Neural cell (in vitro differentiated cells): ENCODE measurements at regions not wholly inside any gene's neighbourhood (a gene's known extent, or its start where the extent isn't known, plus 50 kb on each side); places are given as distances from the start of the nearest gene placed in this dataset.
"Not testable (repeated sequence)": the region's sequence is repeated elsewhere in the genome, so short reads cannot be mapped to it uniquely, and the experiment has no call there.

Experiments
- H2AFZ ChIP-seq: fragments of 200-600, 300-800 bp; sonication (generic), shearing (Covaris generic); 2 replicates; pipeline ENCODE4 v1.6.0; 2014; ENCODE audit warnings: low read depth, mild to moderate bottlenecking, antibody characterized with exemption, low read length, moderate library complexity
- H3F3A ChIP-seq: fragments of 200-600 bp; shearing (Covaris generic); 2 replicates; pipeline ENCODE4 v1.6.1; 2016; ENCODE audit warnings: mild to moderate bottlenecking, moderate library complexity, mixed read lengths, antibody characterized with exemption, low read length; ENCODE audit not compliant: insufficient read depth, poor library complexity, severe bottlenecking
- H3K27ac ChIP-seq: fragments of 200-600, 300-800 bp; sonication (generic), shearing (Covaris generic); 2 replicates; pipeline ENCODE4 v1.5.1; 2014; ENCODE audit warnings: mild to moderate bottlenecking, low read length, moderate library complexity
- H3K27me3 ChIP-seq: fragments of 300-800, 200-600 bp; sonication (generic), shearing (Covaris generic); 2 replicates; pipeline ENCODE4 v1.6.0; 2014; ENCODE audit warnings: mild to moderate bottlenecking, low read depth, low read length, moderate library complexity; ENCODE audit not compliant: insufficient read depth
- H3K36me3 ChIP-seq: fragments of 300-800, 200-600 bp; sonication (generic), shearing (Covaris generic); 2 replicates; pipeline ENCODE4 v1.5.1; 2014; ENCODE audit warnings: mild to moderate bottlenecking, antibody characterized with exemption, low read length, moderate library complexity; ENCODE audit not compliant: insufficient read depth
- H3K4me2 ChIP-seq: fragments of 300-800, 200-600 bp; sonication (generic), shearing (Covaris generic); 2 replicates; pipeline ENCODE4 v1.6.0; 2014; ENCODE audit warnings: mild to moderate bottlenecking, low read length
- H3K4me3 ChIP-seq: fragments of 300-800, 200-600 bp; sonication (generic), shearing (Covaris generic); 2 replicates; pipeline ENCODE4 v1.5.1; 2014; ENCODE audit warnings: mild to moderate bottlenecking, low read length, moderate library complexity
- H3K79me2 ChIP-seq: fragments of 200-600 bp; shearing (Covaris generic); replicated peaks from 2 replicates; pipeline ENCODE4 v1.6.0; 2014; ENCODE audit warnings: mild to moderate bottlenecking, low read length, moderate library complexity; ENCODE audit not compliant: insufficient read depth
- H3K9ac ChIP-seq: fragments of 300-800, 200-600 bp; sonication (generic), shearing (Covaris generic); 2 replicates; pipeline ENCODE4 v1.6.1; 2016; ENCODE audit warnings: mild to moderate bottlenecking, low read length, mixed read lengths
- H3K9me2 ChIP-seq: fragments of 200-600 bp; shearing (Covaris generic); 2 replicates; pipeline ENCODE4 v1.6.1; 2016; ENCODE audit warnings: mild to moderate bottlenecking, low read length, mixed read lengths; ENCODE audit not compliant: insufficient read depth
- H3K9me3 ChIP-seq: fragments of 200-600, 300-800 bp; sonication (generic), shearing (Covaris generic); 2 replicates; pipeline ENCODE4 v1.6.1; 2016; ENCODE audit warnings: mild to moderate bottlenecking, mixed run types, low read length, moderate library complexity, mixed read lengths
- H4K20me1 ChIP-seq: fragments of 200-600 bp; shearing (Covaris generic); 2 replicates; pipeline ENCODE4 v1.6.1; 2016; ENCODE audit warnings: mild to moderate bottlenecking, mixed run types; ENCODE audit not compliant: insufficient read depth
- EP300 ChIP-seq: fragments of 450-650 bp; conservative IDR thresholded peaks from 2 replicates; pipeline ENCODE4 v1.6.1; 2014; ENCODE audit warnings: antibody characterized with exemption, mild to moderate bottlenecking, moderate library complexity; ENCODE audit not compliant: poor library complexity, severe bottlenecking
- EZH2 ChIP-seq: fragments of 200-600, 300-800 bp; shearing (Covaris generic), sonication (generic); IDR thresholded peaks from 2 replicates; pipeline ENCODE4 v1.6.1; 2014; ENCODE audit warnings: antibody characterized with exemption, low read length, borderline replicate concordance, mild to moderate bottlenecking; ENCODE audit not compliant: insufficient read depth, poor library complexity, severe bottlenecking
- MXI1 ChIP-seq: fragments of 450-650 bp; conservative IDR thresholded peaks from 2 replicates; pipeline ENCODE4 v1.6.1; 2014; ENCODE audit warnings: antibody characterized with exemption, mild to moderate bottlenecking; ENCODE audit not compliant: poor library complexity, severe bottlenecking
- POLR2AphosphoS5 ChIP-seq: IDR thresholded peaks from 2 replicates; pipeline ENCODE4 v1.6.1; 2012
- RAD21 ChIP-seq: fragments of 450-650 bp; conservative IDR thresholded peaks from 2 replicates; pipeline ENCODE4 v1.6.1; 2014; ENCODE audit warnings: antibody characterized with exemption, mild to moderate bottlenecking, moderate library complexity
- REST ChIP-seq: IDR thresholded peaks from 2 replicates; pipeline ENCODE4 v1.6.1; 2012; ENCODE audit warnings: borderline replicate concordance
- SMC3 ChIP-seq: fragments of 450-650 bp; conservative IDR thresholded peaks from 2 replicates; pipeline ENCODE4 v1.6.1; 2014; ENCODE audit warnings: antibody characterized with exemption, mild to moderate bottlenecking, moderate library complexity; ENCODE audit not compliant: poor library complexity
- TAF1 ChIP-seq: IDR thresholded peaks from 2 replicates; pipeline ENCODE4 v1.6.1; 2012; ENCODE audit warnings: low read depth
- TF ChIP-seq, protein P1 (sequence below): fragments of 450-650 bp; IDR thresholded peaks from 2 replicates; pipeline ENCODE4 v1.5.1; 2014; ENCODE audit warnings: antibody characterized with exemption, mild to moderate bottlenecking, moderate library complexity; ENCODE audit not compliant: poor library complexity, severe bottlenecking

DNA sequence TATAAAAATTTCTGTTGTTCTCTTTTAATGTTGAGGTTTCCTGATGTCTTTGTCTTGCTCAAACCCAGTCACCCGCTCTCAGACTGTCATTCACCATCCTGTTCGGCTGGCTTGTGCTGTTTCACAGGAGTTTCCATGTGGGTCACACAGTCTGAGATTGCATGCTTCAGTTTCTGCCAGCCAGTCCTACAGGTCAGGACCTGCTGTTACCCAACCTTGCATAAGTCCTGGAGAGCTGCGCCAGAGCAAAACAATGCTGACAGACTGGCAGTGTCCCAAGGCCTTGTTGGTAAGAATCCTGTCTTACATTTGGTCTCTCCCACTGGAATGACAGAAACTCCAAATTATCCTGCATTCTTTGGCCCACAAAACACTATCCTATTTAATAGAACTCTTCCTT lies 340.0 kb upstream of the SLITRK5 start:
- H3K36me3 ChIP-seq: no peaks in the 10 kb centered on the region
- no peak overlapping the region for H3K9ac ChIP-seq
- no peaks in the 10 kb centered on the region for H3K9me3 ChIP-seq
- H3K27me3 ChIP-seq: no peaks in the 10 kb centered on the region
- no peaks in the 10 kb centered on the region for H4K20me1 ChIP-seq
- no peak overlapping the region for H3K4me2 ChIP-seq
- H3K79me2 ChIP-seq: no peaks in the 10 kb centered on the region
- no peak overlapping the region for H3K4me3 ChIP-seq
- H3K27ac ChIP-seq: no peak overlapping the region
- no peak overlapping the region for H2AFZ ChIP-seq
- TF ChIP-seq SMC3 (no peak), MXI1 (no peak), TAF1 (no peak)
- H3F3A ChIP-seq: no peaks in the 10 kb centered on the region
- no peaks in the 10 kb centered on the region for H3K9me2 ChIP-seq

DNA sequence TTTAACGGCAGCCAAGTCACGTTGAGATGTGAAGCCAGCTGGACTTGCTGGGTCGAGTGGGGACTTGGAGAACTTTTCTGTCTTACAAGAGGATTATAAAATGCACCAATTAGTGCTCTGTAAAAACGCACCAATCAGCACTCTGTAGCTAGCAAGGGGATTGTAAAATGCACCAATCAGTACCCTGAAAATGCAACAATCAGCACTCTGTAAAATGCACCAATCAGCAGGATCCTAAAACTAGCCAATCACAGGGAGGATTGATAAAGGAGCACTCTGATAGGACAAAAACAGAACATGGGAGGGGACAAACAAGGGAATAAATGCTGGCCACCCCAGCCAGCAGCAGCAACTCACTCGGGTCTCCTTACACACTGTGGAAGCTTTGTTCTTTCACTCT lies 337.6 kb upstream of the SLITRK5 start:
- Histone ChIP-seq H3F3A (no peaks in the 10 kb centered on the region), H3K4me2 (no peak overlapping the region), H3K9me3 (no peaks in the 10 kb centered on the region), H3K79me2 (no peaks in the 10 kb centered on the region), H3K4me3 (no peak overlapping the region), H2AFZ (no peak overlapping the region), H3K9me2 (no peaks in the 10 kb centered on the region), H3K27ac (no peak overlapping the region), H3K36me3 (no peaks in the 10 kb centered on the region), H3K27me3 (no peaks in the 10 kb centered on the region), H4K20me1 (no peaks in the 10 kb centered on the region), H3K9ac (no peak overlapping the region)
- TF ChIP-seq SMC3: no peak
- no peak for TF ChIP-seq EZH2
- no peak for TF ChIP-seq REST

- no peak overlapping the region for H3K9ac ChIP-seq
- H3K4me2 ChIP-seq: no peak overlapping the region
- no peaks in the 10 kb centered on the region for H3K9me3 ChIP-seq
- no peak overlapping the region for H2AFZ ChIP-seq
- no peaks in the 10 kb centered on the region for H3K36me3 ChIP-seq
- no peaks in the 10 kb centered on the region for H3K27me3 ChIP-seq
- H3K27ac ChIP-seq: no peak overlapping the region
- no peak overlapping the region for H3K4me3 ChIP-seq
- TF ChIP-seq SMC3: no peak
- TF ChIP-seq EZH2: no peak
- TF ChIP-seq TAF1: no peak
- no peak for TF ChIP-seq POLR2AphosphoS5
- TF ChIP-seq RAD21: no peak
- TF ChIP-seq REST: no peak
- TF ChIP-seq, protein P1, sequence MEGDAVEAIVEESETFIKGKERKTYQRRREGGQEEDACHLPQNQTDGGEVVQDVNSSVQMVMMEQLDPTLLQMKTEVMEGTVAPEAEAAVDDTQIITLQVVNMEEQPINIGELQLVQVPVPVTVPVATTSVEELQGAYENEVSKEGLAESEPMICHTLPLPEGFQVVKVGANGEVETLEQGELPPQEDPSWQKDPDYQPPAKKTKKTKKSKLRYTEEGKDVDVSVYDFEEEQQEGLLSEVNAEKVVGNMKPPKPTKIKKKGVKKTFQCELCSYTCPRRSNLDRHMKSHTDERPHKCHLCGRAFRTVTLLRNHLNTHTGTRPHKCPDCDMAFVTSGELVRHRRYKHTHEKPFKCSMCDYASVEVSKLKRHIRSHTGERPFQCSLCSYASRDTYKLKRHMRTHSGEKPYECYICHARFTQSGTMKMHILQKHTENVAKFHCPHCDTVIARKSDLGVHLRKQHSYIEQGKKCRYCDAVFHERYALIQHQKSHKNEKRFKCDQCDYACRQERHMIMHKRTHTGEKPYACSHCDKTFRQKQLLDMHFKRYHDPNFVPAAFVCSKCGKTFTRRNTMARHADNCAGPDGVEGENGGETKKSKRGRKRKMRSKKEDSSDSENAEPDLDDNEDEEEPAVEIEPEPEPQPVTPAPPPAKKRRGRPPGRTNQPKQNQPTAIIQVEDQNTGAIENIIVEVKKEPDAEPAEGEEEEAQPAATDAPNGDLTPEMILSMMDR: no peak
- no peak for TF ChIP-seq MXI1
- no peak for TF ChIP-seq EP300
- H3K79me2 ChIP-seq: no peaks in the 10 kb centered on the region
- no peaks in the 10 kb centered on the region for H3F3A ChIP-seq
- no peaks in the 10 kb centered on the region for H3K9me2 ChIP-seq
- no peaks in the 10 kb centered on the region for H4K20me1 ChIP-seq
Observed at GRCh38 chr13:87334176-87334575, 337.0 kb upstream of the SLITRK5 start.

- not testable (repeated sequence) for H3K9me2 ChIP-seq, H3K4me3 ChIP-seq, H3K9ac ChIP-seq, H3K9me3 ChIP-seq, H4K20me1 ChIP-seq, H3K27me3 ChIP-seq, H3K36me3 ChIP-seq, H3K79me2 ChIP-seq, H3F3A ChIP-seq, H2AFZ ChIP-seq, H3K27ac ChIP-seq, H3K4me2 ChIP-seq
Observed at GRCh38 chr13:87336346-87336889, 334.8 kb upstream of the SLITRK5 start.
